ENCODE measurements at regions not wholly inside any gene's neighbourhood (a gene's known extent, or its start where the extent isn't known, plus 50 kb on each side); places are given as distances from the start of the nearest gene placed in this dataset.

- no peak for DNase-seq (ENCODE audit: low read depth in 2 of 2, low spot score in 1 of 2)
Measured at GRCh38 chr14:95466506-95466905, 49.9 kb downstream of the SYNE3 start.

- no peak for DNase-seq (ENCODE audit: low read depth in 2 of 2, low spot score in 1 of 2)
Measured at GRCh38 chr14:95465936-95466335, 50.5 kb downstream of the SYNE3 start.

GRCh38 chr14:95465358-95465757 lies 51.1 kb downstream of the SYNE3 start:
- DNase-seq (ENCODE audit: low read depth in 2 of 2, low spot score in 1 of 2): no peak

GRCh38 chr14:95464514-95464913 lies 51.9 kb downstream of the SYNE3 start:
- DNase-seq (ENCODE audit: low read depth in 2 of 2, low spot score in 1 of 2): no peak

- DNase-seq (ENCODE audit: low read depth in 2 of 2, low spot score in 1 of 2): no peak
Measured at GRCh38 chr14:95464103-95464502, 52.3 kb downstream of the SYNE3 start.

GRCh38 chr14:95463171-95463901 lies 53.1 kb downstream of the SYNE3 start:
- no peak for DNase-seq (ENCODE audit: low read depth in 2 of 2, low spot score in 1 of 2)

- no peak for DNase-seq (ENCODE audit: low read depth in 2 of 2, low spot score in 1 of 2)
Measured at GRCh38 chr14:95462491-95462890, 54.0 kb downstream of the SYNE3 start.

GRCh38 chr14:95460647-95461478 lies 55.6 kb downstream of the SYNE3 start:
- no peak for DNase-seq (ENCODE audit: low read depth in 2 of 2, low spot score in 1 of 2)

GRCh38 chr14:95458906-95459305 lies 57.5 kb downstream of the SYNE3 start:
- DNase-seq (ENCODE audit: low read depth in 2 of 2, low spot score in 1 of 2): no peak

- DNase-seq (ENCODE audit: low read depth in 2 of 2, low spot score in 1 of 2): no peak
Measured at GRCh38 chr14:95458459-95458858, 58.0 kb downstream of the SYNE3 start.

GRCh38 chr14:95456281-95456680 lies 60.2 kb downstream of the SYNE3 start:
- DNase-seq (ENCODE audit: low read depth in 2 of 2, low spot score in 1 of 2): no peak

- no peak for DNase-seq (ENCODE audit: low read depth in 2 of 2, low spot score in 1 of 2)
Measured at GRCh38 chr14:95455246-95455645, 61.2 kb downstream of the SYNE3 start.

- no peak for DNase-seq (ENCODE audit: low read depth in 2 of 2, low spot score in 1 of 2)
Measured at GRCh38 chr14:95453713-95453980, 62.8 kb downstream of the SYNE3 start.

GRCh38 chr14:95452893-95453712 lies 63.3 kb downstream of the SYNE3 start:
- DNase-seq (ENCODE audit: low read depth in 2 of 2, low spot score in 1 of 2): no peak

- DNase-seq (ENCODE audit: low read depth in 2 of 2, low spot score in 1 of 2): no peak
Measured at GRCh38 chr14:95452176-95452892, 64.1 kb downstream of the SYNE3 start.

- no peak for DNase-seq (ENCODE audit: low read depth in 2 of 2, low spot score in 1 of 2)
Measured at GRCh38 chr14:95449131-95449530, 67.3 kb downstream of the SYNE3 start.

GRCh38 chr14:95446470-95446869 lies 70.0 kb downstream of the SYNE3 start:
- no peak for DNase-seq (ENCODE audit: low read depth in 2 of 2, low spot score in 1 of 2)

- DNase-seq (ENCODE audit: low read depth in 2 of 2, low spot score in 1 of 2): no peak
Measured at GRCh38 chr14:95445676-95446075, 70.8 kb downstream of the SYNE3 start.

- no peak for DNase-seq (ENCODE audit: low read depth in 2 of 2, low spot score in 1 of 2)
Measured at GRCh38 chr14:95445161-95445560, 71.3 kb downstream of the SYNE3 start.

GRCh38 chr14:95444132-95445129 lies 72.0 kb downstream of the SYNE3 start:
- no peak for DNase-seq (ENCODE audit: low read depth in 2 of 2, low spot score in 1 of 2)

Data from stimulated activated CD8-positive, alpha-beta memory T cell treated with anti-CD3 and anti-CD28 coated beads, Interleukin-4, amount 100 ng/mL, for 1 hour (primary cell).